ENCODE measurements at regions not wholly inside any gene's neighbourhood (a gene's known extent, or its start where the extent isn't known, plus 50 kb on each side); places are given as distances from the start of the nearest gene placed in this dataset.
A peak's percentile ranks its signal among the peaks of the same experiment; 100 is the strongest.

DNA sequence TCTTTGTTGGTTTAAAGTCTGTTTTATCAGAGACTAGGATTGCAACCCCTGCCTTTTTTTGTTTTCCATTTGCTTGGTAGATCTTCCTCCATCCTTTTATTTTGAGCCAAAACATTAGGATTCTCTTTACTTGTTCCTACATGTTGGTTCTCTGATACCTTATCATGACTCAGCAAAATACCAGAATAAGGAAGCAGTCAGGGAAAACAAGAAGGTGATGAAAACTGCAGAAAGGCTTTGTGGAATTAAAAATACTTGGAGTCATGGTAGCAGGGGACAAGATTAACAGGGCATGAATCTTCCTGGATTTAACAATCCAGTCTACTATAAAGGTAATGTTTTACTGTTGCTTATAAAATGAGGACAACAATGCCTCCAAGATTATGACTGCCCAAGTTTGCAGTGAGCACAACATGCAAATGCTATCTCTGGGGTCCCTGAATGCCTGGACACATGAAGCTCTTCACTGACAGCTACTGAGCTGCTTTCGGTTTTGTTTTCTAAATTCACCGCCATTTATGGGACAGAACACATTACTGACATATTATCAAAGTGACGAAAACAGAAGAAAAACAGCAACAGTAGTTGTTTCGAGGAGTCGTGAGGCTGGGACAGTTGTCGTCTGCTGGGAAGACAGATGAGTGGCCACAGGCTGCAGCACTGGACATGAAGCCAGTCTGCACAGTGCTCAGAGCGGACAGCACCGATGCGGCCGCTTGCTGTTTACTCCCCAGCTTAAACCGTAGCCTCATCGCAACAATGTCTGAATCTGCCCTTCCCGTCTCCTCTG lies 174.5 kb upstream of the DKK2 start:
- no peaks in the 10 kb centered on the region for H3K36me3 ChIP-seq
- DNase-seq (ENCODE audit: low read depth in 1 of 2, low spot score in 1 of 2) = peak; percentile 8 to 53
- H3K27ac ChIP-seq = no peak overlapping the region
- H3K27me3 ChIP-seq = no peaks in the 10 kb centered on the region
- H3K4me3 ChIP-seq = no peak overlapping the region
- H3K9me3 ChIP-seq (ENCODE audit: low read depth) = no peaks in the 10 kb centered on the region
- no peaks in the 10 kb centered on the region for H3K4me1 ChIP-seq (ENCODE audit: low read depth)
- TF ChIP-seq, protein P1, sequence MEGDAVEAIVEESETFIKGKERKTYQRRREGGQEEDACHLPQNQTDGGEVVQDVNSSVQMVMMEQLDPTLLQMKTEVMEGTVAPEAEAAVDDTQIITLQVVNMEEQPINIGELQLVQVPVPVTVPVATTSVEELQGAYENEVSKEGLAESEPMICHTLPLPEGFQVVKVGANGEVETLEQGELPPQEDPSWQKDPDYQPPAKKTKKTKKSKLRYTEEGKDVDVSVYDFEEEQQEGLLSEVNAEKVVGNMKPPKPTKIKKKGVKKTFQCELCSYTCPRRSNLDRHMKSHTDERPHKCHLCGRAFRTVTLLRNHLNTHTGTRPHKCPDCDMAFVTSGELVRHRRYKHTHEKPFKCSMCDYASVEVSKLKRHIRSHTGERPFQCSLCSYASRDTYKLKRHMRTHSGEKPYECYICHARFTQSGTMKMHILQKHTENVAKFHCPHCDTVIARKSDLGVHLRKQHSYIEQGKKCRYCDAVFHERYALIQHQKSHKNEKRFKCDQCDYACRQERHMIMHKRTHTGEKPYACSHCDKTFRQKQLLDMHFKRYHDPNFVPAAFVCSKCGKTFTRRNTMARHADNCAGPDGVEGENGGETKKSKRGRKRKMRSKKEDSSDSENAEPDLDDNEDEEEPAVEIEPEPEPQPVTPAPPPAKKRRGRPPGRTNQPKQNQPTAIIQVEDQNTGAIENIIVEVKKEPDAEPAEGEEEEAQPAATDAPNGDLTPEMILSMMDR (IDR thresholded peaks at IDR 0.05; ENCODE audit: low read depth, low read length) = no peak

DNA sequence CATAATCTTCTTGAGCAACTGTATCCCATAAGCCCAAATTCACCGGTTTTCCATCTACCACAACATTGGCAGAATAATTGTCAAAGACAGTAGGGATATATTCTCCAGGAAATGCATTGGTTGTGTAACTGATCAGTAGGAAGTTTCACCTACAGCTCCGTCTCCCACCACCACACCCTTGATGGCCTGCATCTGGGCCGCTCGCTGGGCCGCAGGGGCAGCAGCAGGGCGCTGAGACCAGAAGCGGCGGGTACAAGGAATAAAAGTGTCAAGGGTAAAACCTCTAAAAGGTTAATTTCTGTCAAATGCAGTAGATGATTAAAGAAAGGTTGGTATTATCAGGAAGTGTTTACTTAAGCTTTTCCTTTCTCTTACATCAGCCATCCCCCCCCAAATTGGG lies 167.6 kb upstream of the DKK2 start:
- H3K9me3 ChIP-seq (ENCODE audit: low read depth) = no peaks in the 10 kb centered on the region
- no peaks in the 10 kb centered on the region for H3K27me3 ChIP-seq
- no peak overlapping the region for H3K4me3 ChIP-seq
- DNase-seq (ENCODE audit: low read depth in 1 of 2, low spot score in 1 of 2) = no peak
- H3K4me1 ChIP-seq (ENCODE audit: low read depth) = no peaks in the 10 kb centered on the region
- TF ChIP-seq, protein P1 (IDR thresholded peaks at IDR 0.05; ENCODE audit: low read depth, low read length) = no peak
- no peak overlapping the region for H3K27ac ChIP-seq
- H3K36me3 ChIP-seq = no peaks in the 10 kb centered on the region

DNA sequence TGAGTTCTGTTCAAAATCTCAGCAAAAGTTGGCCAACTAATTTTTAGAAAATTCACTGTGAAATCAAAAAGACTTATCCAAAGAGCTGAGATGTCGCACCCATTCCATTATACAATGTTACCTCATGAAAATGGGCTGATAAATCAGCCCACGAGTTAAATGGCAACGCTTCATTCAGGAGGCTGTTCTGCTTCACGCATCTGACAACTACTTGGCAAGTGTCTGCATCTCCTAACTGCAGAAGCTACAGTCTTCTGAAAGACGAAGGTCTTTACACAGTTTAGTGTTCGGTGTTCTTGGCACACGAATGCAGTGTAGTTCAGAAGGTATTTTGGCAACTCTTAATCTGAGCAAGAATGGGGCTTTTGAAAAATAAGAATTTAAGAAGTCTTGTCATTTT lies 166.6 kb upstream of the DKK2 start:
- no peaks in the 10 kb centered on the region for H3K9me3 ChIP-seq (ENCODE audit: low read depth)
- no peaks in the 10 kb centered on the region for H3K36me3 ChIP-seq
- H3K27me3 ChIP-seq = no peaks in the 10 kb centered on the region
- peak in 1 of 2 donors; percentile 36 for DNase-seq (ENCODE audit: low read depth in 1 of 2, low spot score in 1 of 2)
- no peaks in the 10 kb centered on the region for H3K4me1 ChIP-seq (ENCODE audit: low read depth)
- no peak overlapping the region for H3K4me3 ChIP-seq
- TF ChIP-seq, protein P1 (IDR thresholded peaks at IDR 0.05; ENCODE audit: low read depth, low read length) = no peak
- no peak overlapping the region for H3K27ac ChIP-seq

DNA sequence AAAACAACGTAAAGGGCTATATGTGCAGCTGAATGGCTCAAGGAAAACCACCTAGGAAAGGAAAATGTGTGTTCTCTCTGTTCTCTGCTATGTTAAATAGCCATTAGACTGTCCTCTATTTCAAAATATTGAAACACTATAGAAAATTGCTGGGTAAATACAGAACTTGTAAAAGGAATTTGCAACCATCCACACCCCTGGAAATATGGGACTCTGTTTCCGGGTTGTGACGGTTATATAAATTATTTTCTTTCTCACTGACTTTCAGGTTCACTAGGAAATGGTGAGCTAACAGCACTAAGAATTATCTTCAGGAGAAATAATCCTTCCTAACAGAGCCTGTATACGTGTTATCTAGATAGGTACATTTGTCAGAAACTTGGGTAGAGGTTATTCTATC lies 161.0 kb upstream of the DKK2 start:
- no peaks in the 10 kb centered on the region for H3K27me3 ChIP-seq

DNA sequence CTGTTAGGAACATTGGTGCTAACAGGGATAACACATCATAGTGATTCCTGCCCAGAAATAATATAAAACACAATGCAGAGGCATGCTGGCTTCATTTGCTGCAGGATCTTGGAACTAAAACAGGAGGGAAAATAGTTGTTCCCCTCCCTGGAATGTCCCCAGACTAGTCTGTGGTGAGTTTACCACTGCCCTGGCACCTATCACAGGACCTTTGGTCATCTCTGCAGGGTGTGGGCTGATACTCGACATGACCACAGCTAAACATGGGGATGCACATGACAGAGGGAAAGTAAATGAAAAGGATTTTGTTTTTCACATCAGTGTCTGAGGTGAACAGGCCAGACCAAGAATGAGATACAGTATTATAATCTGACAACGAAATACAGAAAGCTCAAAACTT lies 160.2 kb upstream of the DKK2 start:
- no peak for DNase-seq (ENCODE audit: low read depth in 1 of 2, low spot score in 1 of 2)
- Histone ChIP-seq H3K4me1 (ENCODE audit: low read depth) (no peaks in the 10 kb centered on the region), H3K9me3 (ENCODE audit: low read depth) (no peaks in the 10 kb centered on the region), H3K27me3 (no peaks in the 10 kb centered on the region), H3K36me3 (no peaks in the 10 kb centered on the region), H3K27ac (no peak overlapping the region), H3K4me3 (no peak overlapping the region)
- TF ChIP-seq, protein P1 (IDR thresholded peaks at IDR 0.05; ENCODE audit: low read depth, low read length) = no peak

More for the DNA sequence above, 161.0 kb upstream of the DKK2 start:
- no peaks in the 10 kb centered on the region for H3K9me3 ChIP-seq (ENCODE audit: low read depth)
- no peak overlapping the region for H3K27ac ChIP-seq
- TF ChIP-seq, protein P1 (IDR thresholded peaks at IDR 0.05; ENCODE audit: low read depth, low read length) = no peak
- H3K36me3 ChIP-seq = no peaks in the 10 kb centered on the region
- no peak for DNase-seq (ENCODE audit: low read depth in 1 of 2, low spot score in 1 of 2)
- no peaks in the 10 kb centered on the region for H3K4me1 ChIP-seq (ENCODE audit: low read depth)
- no peak overlapping the region for H3K4me3 ChIP-seq
